MM.1S (cell line): ENCODE measurements at regions not wholly inside any gene's neighbourhood (a gene's known extent, or its start where the extent isn't known, plus 50 kb on each side); places are given as distances from the start of the nearest gene placed in this dataset.

Source experiments
- CTCF ChIP-seq: fragments of 300-600 bp; sonication (generic); IDR thresholded peaks from 2 replicates; pipeline ENCODE4 v1.5.1; 2016; ENCODE audit warnings: antibody characterized with exemption, low read length, mixed read lengths
- EZH2 ChIP-seq: fragments of 300-600 bp; sonication (generic); optimal IDR thresholded peaks from 2 replicates; pipeline ENCODE3; 2017; ENCODE audit warnings: low read depth, mild to moderate bottlenecking, antibody characterized with exemption, low read length, mixed read lengths

DNA sequence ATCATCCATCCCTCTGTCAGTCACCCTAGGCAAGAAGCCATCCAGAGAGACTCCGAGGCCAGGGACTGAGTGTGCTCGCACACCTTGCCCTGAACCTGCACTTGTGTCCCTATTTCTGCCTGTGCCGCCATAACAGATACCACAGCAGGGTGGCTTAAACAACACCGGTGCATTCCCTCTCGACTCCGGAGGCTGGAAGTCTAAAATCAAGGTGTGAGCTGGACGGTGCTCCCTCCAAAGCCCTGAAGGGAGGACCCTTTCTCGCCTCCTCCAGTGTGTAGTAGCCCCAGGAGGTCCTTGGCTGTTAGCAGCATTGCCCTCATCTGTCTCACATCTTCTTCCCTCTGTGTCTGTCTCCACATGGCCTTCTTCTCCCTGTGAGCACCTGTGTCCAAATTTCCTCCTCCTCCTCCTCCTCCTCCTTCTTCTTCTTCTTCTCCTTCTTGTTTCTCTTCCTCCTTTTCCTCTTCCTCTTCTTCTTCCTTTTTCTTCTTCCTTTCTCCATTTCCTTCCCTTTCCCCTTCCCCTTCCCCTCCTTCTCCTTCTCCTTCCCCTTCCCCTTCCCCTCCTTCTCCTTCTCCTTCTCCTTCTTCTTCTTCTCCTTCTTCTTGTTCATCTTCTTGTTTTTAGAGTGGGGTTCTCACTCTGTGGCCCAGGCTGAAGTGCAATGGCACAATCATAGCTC is 98.1 kb upstream of the ENPP6 start:
- TF ChIP-seq CTCF (no peak), EZH2 (no peak)
